ENCODE measurements at regions not wholly inside any gene's neighbourhood (a gene's known extent, or its start where the extent isn't known, plus 50 kb on each side); places are given as distances from the start of the nearest gene placed in this dataset.

GRCh38 chr10:33506391-33506790 lies 171.9 kb upstream of the NRP1 start:
- TF ChIP-seq POLR2A (IDR thresholded peaks at IDR 0.05; ENCODE audit: low read depth, low read length) (no peak), POLR2AphosphoS5 (IDR thresholded peaks at IDR 0.05; ENCODE audit: low read depth, low read length) (no peak), TAF1 (IDR thresholded peaks at IDR 0.05; ENCODE audit: low read depth, low read length) (no peak)

Measured in GM12891 (cell line).